ENCODE measurements at regions not wholly inside any gene's neighbourhood (a gene's known extent, or its start where the extent isn't known, plus 50 kb on each side); places are given as distances from the start of the nearest gene placed in this dataset.

DNA sequence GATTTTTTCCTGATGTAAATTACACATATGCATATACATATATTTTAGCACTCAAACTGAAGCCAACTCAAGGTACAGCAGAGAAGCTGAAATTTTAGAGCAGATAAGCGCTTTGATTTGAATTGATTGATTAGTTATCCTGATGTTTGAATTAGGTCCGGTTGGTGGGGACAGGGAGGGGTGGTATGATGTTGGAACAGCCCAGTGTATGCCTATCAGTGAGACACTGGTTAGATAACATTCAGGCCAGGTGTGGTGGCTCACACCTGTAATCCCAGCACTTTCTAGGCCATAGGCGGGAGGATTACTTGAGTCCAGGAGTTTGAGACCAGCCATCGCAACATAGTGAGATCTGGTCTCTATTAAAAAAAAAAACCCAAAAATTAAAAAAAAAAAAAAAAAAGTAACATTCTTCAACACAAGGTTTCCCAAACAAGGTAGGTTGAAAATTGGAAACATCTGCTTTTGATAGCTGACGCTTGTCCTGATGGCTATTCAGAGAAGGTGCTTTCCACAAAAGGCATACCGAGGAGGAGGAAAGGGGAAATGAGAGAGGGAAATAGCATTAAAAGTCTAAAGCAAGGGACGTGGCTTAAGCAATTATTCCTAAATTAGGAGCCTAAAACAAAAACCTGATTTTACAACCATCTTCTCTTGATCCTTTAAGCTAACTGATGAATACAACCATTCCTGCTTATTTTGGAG, 288.4 kb upstream of the JARID2 start (continued):
- TF ChIP-seq MYC (IDR thresholded peaks at IDR 0.05; ENCODE audit: insufficient read depth, insufficient read length, insufficient replicate concordance, low read length, severe bottlenecking) (no peak), ASH2L (IDR thresholded peaks at IDR 0.05; ENCODE audit: borderline replicate concordance, low read depth) (no peak), WRNIP1 (IDR thresholded peaks at IDR 0.05; ENCODE audit: borderline replicate concordance, low read depth, low read length) (no peak), KDM1A (IDR thresholded peaks at IDR 0.05; ENCODE audit: borderline replicate concordance) (no peak), IRF4 (IDR thresholded peaks at IDR 0.05; ENCODE audit: low read depth, low read length) (0 out of 2 replicates have a peak, but pooled peaks have one; percentile 5), CREM (IDR thresholded peaks at IDR 0.05; ENCODE audit: low read depth) (peak; percentile 13; the same call in 1 of the 2 replicates), SPI1 (IDR thresholded peaks at IDR 0.05; ENCODE audit: borderline replicate concordance, insufficient read depth, low read depth, low read length) (peak; percentile 83), FOXK2 (IDR thresholded peaks at IDR 0.05) (no peak), BHLHE40 (IDR thresholded peaks at IDR 0.05; ENCODE audit: borderline replicate concordance in 1 of 2, low read depth in 2 of 2, low read length in 1 of 2) (no peak), TCF12 (IDR thresholded peaks at IDR 0.05; ENCODE audit: low read depth, low read length) (0 out of 2 replicates have a peak, but pooled peaks have one; percentile 47), ZNF217 (IDR thresholded peaks at IDR 0.05) (no peak), TAF1 (IDR thresholded peaks at IDR 0.05; ENCODE audit: borderline replicate concordance, low read depth, low read length) (no peak), TBL1XR1 (IDR thresholded peaks at IDR 0.05; ENCODE audit: low read depth, low read length) (no peak), ZNF384 (IDR thresholded peaks at IDR 0.05; ENCODE audit: borderline replicate concordance, low read depth, low read length) (peak; percentile 57; the same call in 1 of the 2 replicates), BCL3 (IDR thresholded peaks at IDR 0.05; ENCODE audit: borderline replicate concordance, insufficient read depth, low read depth, low read length, poor library complexity, severe bottlenecking) (no peak)
- TF ChIP-seq, protein P1, sequence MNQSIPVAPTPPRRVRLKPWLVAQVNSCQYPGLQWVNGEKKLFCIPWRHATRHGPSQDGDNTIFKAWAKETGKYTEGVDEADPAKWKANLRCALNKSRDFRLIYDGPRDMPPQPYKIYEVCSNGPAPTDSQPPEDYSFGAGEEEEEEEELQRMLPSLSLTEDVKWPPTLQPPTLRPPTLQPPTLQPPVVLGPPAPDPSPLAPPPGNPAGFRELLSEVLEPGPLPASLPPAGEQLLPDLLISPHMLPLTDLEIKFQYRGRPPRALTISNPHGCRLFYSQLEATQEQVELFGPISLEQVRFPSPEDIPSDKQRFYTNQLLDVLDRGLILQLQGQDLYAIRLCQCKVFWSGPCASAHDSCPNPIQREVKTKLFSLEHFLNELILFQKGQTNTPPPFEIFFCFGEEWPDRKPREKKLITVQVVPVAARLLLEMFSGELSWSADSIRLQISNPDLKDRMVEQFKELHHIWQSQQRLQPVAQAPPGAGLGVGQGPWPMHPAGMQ (IDR thresholded peaks at IDR 0.05; ENCODE audit: borderline replicate concordance), result no peak
- TF ChIP-seq, protein P2, sequence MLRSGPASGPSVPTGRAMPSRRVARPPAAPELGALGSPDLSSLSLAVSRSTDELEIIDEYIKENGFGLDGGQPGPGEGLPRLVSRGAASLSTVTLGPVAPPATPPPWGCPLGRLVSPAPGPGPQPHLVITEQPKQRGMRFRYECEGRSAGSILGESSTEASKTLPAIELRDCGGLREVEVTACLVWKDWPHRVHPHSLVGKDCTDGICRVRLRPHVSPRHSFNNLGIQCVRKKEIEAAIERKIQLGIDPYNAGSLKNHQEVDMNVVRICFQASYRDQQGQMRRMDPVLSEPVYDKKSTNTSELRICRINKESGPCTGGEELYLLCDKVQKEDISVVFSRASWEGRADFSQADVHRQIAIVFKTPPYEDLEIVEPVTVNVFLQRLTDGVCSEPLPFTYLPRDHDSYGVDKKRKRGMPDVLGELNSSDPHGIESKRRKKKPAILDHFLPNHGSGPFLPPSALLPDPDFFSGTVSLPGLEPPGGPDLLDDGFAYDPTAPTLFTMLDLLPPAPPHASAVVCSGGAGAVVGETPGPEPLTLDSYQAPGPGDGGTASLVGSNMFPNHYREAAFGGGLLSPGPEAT (IDR thresholded peaks at IDR 0.05; ENCODE audit: low read depth), result peak; percentile 79; the same call in 1 of the 2 replicates

Measured in GM12878 (cell line).